GM19467 (cell line): ENCODE measurements at regions not wholly inside any gene's neighbourhood (a gene's known extent, or its start where the extent isn't known, plus 50 kb on each side); places are given as distances from the start of the nearest gene placed in this dataset.

Source experiments
- ATAC-seq: cut with Tn5 transposase; IDR thresholded peaks from one replicate; pipeline ENCODE4 v1.9.1; 2021; ENCODE audit warnings: mild to moderate bottlenecking, moderate library complexity; ENCODE audit not compliant: unreplicated experiment

GRCh38 chr12:105912882-105913678 is 225.7 kb downstream of the NUAK1 start:
- ATAC-seq: no peak

DNA sequence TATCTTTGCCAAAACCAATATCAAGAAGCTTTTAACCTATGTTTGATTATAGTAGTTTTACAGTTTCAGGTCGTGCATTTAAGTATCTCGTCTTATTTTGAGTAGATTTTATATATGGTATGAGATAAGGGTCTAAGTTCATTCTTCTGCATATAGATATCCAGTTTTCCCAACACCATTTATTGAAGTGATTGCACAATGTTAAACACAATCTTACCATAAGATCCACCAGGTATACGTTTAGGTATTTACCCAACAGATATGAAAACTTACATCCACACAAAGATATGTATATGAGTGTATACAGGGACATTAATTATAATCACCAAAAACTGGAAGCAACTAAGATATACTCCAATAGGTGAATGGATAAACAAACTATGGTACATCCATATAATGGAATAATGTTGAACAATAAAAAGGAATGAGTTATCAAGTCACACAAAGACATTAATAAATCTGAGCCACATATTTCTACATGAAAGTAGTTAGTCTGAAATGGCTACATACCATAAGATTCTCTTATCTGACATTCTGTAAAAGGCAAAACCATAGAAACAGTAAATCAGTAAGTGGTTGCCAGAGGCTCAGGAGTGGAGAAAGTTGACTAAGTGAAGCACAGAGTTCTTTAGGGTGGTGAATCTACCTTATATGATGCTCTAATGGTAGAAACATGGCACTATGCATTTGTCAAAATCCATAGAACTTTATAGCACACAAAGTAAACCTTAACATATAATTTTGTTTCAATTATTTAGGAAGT is 222.6 kb downstream of the NUAK1 start:
- no peak for ATAC-seq

DNA sequence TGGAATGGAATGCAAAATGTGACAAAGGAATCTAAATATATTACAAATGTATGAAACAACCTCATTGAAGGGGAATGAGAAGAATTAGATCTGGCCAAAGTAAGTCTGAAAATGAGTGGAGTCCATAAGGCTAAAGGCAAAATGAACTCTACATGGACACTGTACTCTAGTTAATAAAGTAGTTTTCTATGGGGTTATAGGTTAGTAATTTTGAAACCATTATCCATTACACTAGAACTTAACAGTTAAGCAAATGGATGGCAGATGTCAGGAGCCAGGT is 222.1 kb downstream of the NUAK1 start:
- no peak for ATAC-seq

DNA sequence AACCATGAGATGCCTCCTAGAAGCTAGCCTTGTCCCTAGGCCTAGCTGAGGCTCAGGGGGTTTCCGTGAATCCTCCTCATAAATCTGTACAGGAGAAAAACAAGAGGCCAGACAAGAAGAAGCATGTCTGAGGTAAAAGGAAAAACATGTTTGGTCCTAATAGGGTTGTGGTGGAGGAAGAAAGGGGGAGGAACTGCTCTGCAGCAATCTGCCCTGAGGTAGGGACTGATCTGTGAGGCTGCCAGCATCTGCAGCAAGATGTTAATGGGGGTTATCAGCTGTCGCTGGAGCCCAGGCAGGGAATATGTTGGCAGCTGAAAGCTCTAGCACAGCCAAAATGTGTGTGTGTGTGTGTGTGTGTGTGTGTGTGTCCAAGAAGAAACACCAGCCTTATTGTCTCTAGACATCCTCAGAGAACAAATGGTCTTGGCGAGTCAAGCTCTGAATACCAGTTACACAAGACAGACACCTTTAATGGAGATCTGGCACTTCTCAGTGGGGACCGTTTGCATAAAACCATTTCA is 218.5 kb downstream of the NUAK1 start:
- no peak for ATAC-seq

DNA sequence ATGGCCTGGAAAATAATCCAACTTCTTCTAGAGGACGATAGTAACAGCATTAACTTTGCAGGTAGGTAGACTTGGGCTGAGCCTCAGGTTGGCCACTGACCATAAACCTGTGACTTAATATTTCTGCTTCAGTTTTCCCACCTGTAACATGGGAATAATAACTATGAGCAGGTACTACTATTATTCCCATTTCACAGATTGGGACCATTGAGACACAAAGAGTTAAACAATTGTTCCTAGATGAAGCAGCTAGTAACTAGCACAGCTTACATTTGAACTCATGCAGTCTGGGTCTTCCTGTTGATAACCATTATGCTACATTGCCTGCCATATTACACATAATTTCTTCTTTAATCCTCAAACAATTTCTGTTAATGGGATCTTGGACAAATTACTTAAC is 217.7 kb downstream of the NUAK1 start:
- ATAC-seq: no peak

DNA sequence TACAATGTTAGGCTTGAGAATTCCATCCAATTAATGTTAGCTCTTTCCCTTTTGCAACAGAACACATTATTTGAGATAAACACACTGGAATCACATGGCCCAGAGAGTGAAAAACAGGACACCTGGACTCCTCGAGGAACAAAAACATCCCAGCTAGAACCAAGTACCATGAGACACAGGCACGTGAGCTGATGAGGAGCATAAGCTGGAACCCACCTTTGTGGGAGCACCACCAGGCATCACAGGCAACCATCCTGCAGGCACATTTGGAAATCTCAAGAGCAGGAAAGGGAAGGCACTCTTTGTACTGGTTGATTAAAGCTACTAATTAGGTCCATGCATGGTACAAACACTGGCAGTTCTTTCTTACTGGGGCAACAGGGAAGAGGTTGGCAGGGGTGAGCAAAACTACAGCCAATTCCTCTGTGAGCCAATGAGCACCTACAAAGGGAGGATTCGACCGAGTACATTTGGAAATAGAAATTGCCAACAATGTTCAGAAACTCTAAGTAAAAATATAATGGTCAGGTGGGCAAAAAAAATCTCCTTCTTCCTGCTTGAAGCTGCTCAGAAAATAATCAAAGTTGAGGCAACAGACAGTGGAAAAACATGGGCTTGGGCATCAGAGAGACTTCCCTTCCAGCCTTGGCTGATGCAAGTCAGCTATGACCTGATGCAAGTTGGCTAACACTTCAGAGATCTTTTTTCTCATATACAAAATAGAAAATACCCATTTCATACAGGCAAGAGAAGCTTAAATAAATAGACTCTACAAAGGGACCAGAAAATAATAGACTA is 216.7 kb downstream of the NUAK1 start:
- no peak for ATAC-seq

- ATAC-seq: no peak
Observed at GRCh38 chr12:105922670-105923102, 216.1 kb downstream of the NUAK1 start.

DNA sequence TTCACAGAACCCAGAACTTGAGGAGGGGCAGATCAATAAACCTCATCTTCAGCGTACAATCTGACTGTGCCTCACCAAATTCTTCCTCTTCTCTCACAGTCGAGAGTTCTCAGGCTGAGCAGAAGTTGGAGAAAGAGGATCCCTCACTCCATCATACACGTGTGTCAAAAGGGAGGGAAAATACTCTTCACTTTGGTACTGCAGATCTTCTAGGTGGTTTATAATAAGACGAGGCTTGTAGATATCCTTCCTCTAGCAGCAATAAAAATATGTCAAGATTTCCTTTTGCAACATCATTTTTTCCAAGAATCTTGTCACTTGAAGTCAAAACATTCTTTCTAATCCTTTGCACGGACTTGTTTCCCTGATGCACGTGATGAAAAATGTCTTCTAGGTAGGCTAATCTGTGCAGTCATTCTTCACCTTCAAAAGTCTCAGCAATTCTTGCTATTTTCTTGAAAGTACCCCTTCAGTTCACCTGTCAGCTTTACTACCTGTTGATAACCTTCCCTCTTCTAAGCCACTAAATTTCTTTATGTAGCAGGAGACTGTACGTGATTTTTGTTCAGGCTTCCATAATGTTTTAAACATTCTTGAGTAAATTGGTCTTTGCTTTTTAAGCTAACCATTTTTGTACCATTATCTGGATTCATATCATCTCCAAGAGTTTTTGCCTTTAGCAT is 214.1 kb downstream of the NUAK1 start:
- no peak for ATAC-seq

DNA sequence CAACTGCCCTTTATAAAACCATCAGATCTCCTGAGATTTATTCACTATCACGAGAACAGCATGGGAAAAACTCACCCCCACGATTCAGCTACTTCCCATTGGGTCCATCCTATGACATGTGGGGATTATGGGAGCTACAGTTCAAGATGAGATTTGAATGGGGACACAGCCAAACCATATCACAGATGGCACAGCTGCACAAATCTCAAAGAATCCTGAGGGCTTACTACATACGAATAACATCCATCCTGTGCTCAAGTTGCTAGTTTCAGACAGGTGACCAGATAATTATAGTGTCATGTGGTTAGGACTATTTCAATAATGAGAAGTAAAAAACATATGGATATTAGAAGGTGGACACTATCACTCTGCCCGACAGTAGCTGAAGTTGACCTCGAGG is 211.2 kb downstream of the NUAK1 start:
- no peak for ATAC-seq

GRCh38 chr12:105928436-105928835 is 210.3 kb downstream of the NUAK1 start:
- ATAC-seq: no peak

- ATAC-seq: no peak
Observed at GRCh38 chr12:105929192-105929591, 209.6 kb downstream of the NUAK1 start.

- ATAC-seq: no peak
Observed at GRCh38 chr12:105930557-105931503, 207.9 kb downstream of the NUAK1 start.

DNA sequence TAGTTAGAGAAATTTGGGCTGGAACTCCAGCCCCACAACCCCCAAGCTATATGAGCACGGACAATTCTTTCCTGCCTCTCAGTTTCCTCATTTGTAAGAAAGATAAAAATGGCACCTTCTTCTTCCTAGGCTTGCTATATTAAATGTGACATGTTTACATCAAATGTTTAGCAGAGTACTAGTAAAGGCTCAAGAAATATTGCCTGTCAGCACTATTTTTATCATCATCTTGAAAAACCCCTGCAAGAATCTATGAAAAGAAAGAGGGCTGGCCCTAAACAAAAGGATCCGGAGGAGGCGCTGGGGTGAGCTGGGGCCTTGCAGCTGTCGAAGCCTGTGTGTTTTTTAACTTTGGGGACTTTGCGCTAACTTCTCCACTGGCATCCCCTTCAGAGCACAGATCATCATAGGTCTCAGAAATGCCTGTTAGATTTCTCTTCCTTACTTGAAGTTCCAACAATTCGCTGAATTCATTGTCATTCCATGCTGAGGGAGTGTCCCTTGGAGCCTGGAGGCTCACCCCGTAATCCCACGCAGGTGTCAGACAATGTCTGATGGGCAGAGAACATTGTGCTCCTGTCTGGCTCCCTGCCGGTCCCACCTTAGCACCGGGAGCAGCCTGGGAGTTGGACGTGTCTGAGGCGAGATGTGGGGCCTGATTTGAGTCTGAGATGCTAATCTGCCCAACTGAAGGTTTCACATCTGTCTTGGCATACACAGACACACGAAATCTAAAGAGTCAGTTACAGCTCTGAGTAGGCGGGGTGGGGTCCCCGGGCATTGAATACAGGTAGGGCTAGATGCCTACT is 206.8 kb downstream of the NUAK1 start:
- ATAC-seq: no peak

GRCh38 chr12:105933671-105934665 is 204.8 kb downstream of the NUAK1 start:
- ATAC-seq: no peak

GRCh38 chr12:105935106-105935505 is 203.6 kb downstream of the NUAK1 start:
- ATAC-seq: no peak

- no peak for ATAC-seq
Observed at GRCh38 chr12:105935981-105936380, 202.8 kb downstream of the NUAK1 start.

GRCh38 chr12:105936496-105936895 is 202.3 kb downstream of the NUAK1 start:
- no peak for ATAC-seq

GRCh38 chr12:105937009-105937408 is 201.7 kb downstream of the NUAK1 start:
- ATAC-seq: no peak
